ENCODE measurements at regions not wholly inside any gene's neighbourhood (a gene's known extent, or its start where the extent isn't known, plus 50 kb on each side); places are given as distances from the start of the nearest gene placed in this dataset.

DNA sequence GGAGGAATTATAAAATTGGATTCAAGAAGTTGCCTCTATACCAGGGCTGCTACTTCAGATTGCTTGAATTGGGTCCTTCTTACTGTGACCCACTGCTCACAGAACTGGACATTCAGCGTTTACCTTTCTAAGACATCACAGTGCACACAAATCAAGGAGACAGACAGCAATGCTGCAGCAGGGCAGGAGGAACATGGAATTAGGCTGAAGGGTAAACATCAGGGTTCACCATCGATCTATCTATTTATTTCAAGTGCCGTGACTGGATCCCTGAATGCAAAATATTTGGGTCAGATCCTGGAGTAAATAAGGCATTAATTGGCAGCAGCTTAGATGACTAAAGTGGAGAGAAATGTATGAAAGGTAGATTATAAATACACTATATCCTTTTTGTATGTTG lies 76.9 kb upstream of the HMGA2 start:
- Histone ChIP-seq H3K9me3 (ENCODE audit: insufficient read depth, low read depth) (no peaks in the 10 kb centered on the region), H2AFZ (no peak overlapping the region), H3K36me3 (ENCODE audit: low read depth) (no peaks in the 10 kb centered on the region), H3K4me1 (replicated peaks; ENCODE audit: insufficient read depth) (no peaks in the 10 kb centered on the region), H4K20me1 (ENCODE audit: insufficient read depth) (no peaks in the 10 kb centered on the region), H3F3A (ENCODE audit: insufficient read depth, low read depth) (no peaks in the 10 kb centered on the region), H3K4me2 (no peak overlapping the region), H3K79me2 (ENCODE audit: low read depth) (no peaks in the 10 kb centered on the region), H3K27me3 (ENCODE audit: insufficient read depth, low read depth) (no peaks in the 10 kb centered on the region), H3K4me3 (no peak overlapping the region), H3K27ac (no peak overlapping the region), H3K9me2 (ENCODE audit: insufficient read depth) (no peaks in the 10 kb centered on the region)
- DNase-seq = no peak
- intact Hi-C loops (cut with micrococcal nuclease; ENCODE audit: unreplicated experiment) = no loop called here
- ChIA-PET POLR2A (ENCODE audit: unreplicated experiment) (no interaction called here), CTCF (no interaction called here)
- TF ChIP-seq, protein P1, sequence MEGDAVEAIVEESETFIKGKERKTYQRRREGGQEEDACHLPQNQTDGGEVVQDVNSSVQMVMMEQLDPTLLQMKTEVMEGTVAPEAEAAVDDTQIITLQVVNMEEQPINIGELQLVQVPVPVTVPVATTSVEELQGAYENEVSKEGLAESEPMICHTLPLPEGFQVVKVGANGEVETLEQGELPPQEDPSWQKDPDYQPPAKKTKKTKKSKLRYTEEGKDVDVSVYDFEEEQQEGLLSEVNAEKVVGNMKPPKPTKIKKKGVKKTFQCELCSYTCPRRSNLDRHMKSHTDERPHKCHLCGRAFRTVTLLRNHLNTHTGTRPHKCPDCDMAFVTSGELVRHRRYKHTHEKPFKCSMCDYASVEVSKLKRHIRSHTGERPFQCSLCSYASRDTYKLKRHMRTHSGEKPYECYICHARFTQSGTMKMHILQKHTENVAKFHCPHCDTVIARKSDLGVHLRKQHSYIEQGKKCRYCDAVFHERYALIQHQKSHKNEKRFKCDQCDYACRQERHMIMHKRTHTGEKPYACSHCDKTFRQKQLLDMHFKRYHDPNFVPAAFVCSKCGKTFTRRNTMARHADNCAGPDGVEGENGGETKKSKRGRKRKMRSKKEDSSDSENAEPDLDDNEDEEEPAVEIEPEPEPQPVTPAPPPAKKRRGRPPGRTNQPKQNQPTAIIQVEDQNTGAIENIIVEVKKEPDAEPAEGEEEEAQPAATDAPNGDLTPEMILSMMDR (conservative IDR thresholded peaks at IDR 0.05) = no peak
- no peak for TF ChIP-seq EZH2 (IDR thresholded peaks at IDR 0.05; ENCODE audit: low read depth)
- BruUV-seq (replicated peaks) = no TSS peak

DNA sequence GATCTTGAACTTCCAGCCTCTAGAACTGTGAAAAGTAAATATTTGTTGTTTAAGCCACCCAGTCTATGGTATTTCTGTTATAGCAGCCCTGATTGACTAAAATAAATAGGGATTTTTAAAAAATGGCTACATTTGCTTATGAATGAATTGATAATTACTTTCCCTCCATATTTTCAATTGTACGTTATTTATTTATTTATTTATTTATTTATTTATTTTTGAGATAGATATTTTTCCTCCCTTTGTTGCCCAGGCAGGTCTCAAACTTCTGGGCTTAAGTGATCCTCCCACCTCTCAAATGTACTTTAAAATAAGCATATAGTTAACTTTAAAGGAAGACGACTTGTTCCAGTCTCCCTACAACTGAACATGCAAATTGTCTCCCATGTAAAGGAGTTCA lies 76.0 kb upstream of the HMGA2 start:
- Histone ChIP-seq H3K9me2 (ENCODE audit: insufficient read depth) (no peaks in the 10 kb centered on the region), H3K27me3 (ENCODE audit: insufficient read depth, low read depth) (no peaks in the 10 kb centered on the region), H3K4me1 (replicated peaks; ENCODE audit: insufficient read depth) (no peaks in the 10 kb centered on the region), H3K4me2 (no peak overlapping the region), H3K9me3 (ENCODE audit: insufficient read depth, low read depth) (no peaks in the 10 kb centered on the region), H3F3A (ENCODE audit: insufficient read depth, low read depth) (no peaks in the 10 kb centered on the region), H3K79me2 (ENCODE audit: low read depth) (no peaks in the 10 kb centered on the region), H3K27ac (no peak overlapping the region), H2AFZ (no peak overlapping the region), H4K20me1 (ENCODE audit: insufficient read depth) (no peaks in the 10 kb centered on the region), H3K36me3 (ENCODE audit: low read depth) (no peaks in the 10 kb centered on the region), H3K4me3 (no peak overlapping the region)
- CTCF ChIA-PET = no interaction called here
- no TSS peak for BruUV-seq (replicated peaks)
- no peak for DNase-seq
- intact Hi-C loops (cut with micrococcal nuclease; ENCODE audit: unreplicated experiment) = no loop called here
- POLR2A ChIA-PET (ENCODE audit: unreplicated experiment) = no interaction called here
- TF ChIP-seq, protein P1 (conservative IDR thresholded peaks at IDR 0.05) = no peak
- TF ChIP-seq EZH2 (IDR thresholded peaks at IDR 0.05; ENCODE audit: low read depth) = no peak

DNA sequence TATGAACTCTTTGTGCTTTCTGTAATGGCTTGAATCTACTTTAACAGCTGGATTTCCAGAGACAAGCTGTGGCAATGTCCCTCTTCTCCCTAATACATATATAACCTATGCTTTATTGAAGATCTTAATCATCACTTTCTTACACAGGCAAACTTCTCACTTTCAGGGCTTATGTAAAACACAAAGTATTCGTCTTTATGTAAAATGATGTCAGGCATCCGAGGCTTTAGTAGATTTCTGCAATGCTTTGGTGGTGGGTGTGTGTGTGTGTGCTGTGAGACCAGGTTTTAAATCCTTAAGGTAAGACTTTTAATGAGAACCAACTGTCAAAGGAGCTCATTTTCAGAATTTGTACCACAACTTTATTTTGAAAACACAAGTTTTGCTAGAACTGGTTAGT lies 70.0 kb upstream of the HMGA2 start:
- ChIA-PET CTCF (interaction anchor here (0.6 kb wide), 1 partner anchor 19 kb away, joined by 11 read pairs; no protein-coding TSS in a partner anchor), POLR2A (ENCODE audit: unreplicated experiment) (no interaction called here)
- H2AFZ ChIP-seq = no peak overlapping the region
- DNase-seq = no peak
- no peaks in the 10 kb centered on the region for H3K9me3 ChIP-seq (ENCODE audit: insufficient read depth, low read depth)
- H3K79me2 ChIP-seq (ENCODE audit: low read depth) = no peaks in the 10 kb centered on the region
- H3K4me2 ChIP-seq = no peak overlapping the region
- no peak overlapping the region for H3K4me3 ChIP-seq
- no peak overlapping the region for H3K27ac ChIP-seq
- peaks cover 27% of the 10 kb centered on the region for H3K4me1 ChIP-seq (replicated peaks; ENCODE audit: insufficient read depth)
- H3F3A ChIP-seq (ENCODE audit: insufficient read depth, low read depth) = peaks cover 15% of the 10 kb centered on the region
- no TSS peak for BruUV-seq (replicated peaks)
- H3K9me2 ChIP-seq (ENCODE audit: insufficient read depth) = no peaks in the 10 kb centered on the region
- H4K20me1 ChIP-seq (ENCODE audit: insufficient read depth) = no peaks in the 10 kb centered on the region
- intact Hi-C loops (cut with micrococcal nuclease; ENCODE audit: unreplicated experiment) = no loop called here
- H3K36me3 ChIP-seq (ENCODE audit: low read depth) = no peaks in the 10 kb centered on the region
- H3K27me3 ChIP-seq (ENCODE audit: insufficient read depth, low read depth) = no peaks in the 10 kb centered on the region
- TF ChIP-seq EZH2 (IDR thresholded peaks at IDR 0.05; ENCODE audit: low read depth) = no peak
- TF ChIP-seq, protein P1 (conservative IDR thresholded peaks at IDR 0.05) = no peak

Data from PC-9 (cell line).